Cardiac muscle cell (in vitro differentiated cells and primary cell): ENCODE measurements at regions not wholly inside any gene's neighbourhood (a gene's known extent, or its start where the extent isn't known, plus 50 kb on each side); places are given as distances from the start of the nearest gene placed in this dataset.

Experiments
- DNase-seq, 2 donors: peaks; one replicate each; pipeline versions ENCODE4 v3.0.0 to v3.0.0-alpha.2; 2010 to 2017; ENCODE audit warnings: low read depth in 1 of 2, low spot score in 1 of 2
- H3K27ac ChIP-seq: fragments of 200-600 bp; sonication (generic); 2 replicates; pipeline ENCODE4 v1.5.1; 2016
- H3K27me3 ChIP-seq: fragments of 200-600 bp; sonication (generic); 2 replicates; pipeline ENCODE4 v1.6.0; 2016; ENCODE audit warnings: control low read depth
- H3K36me3 ChIP-seq: fragments of 200-600 bp; sonication (generic); 2 replicates; pipeline ENCODE4 v1.5.1; 2016; ENCODE audit warnings: control low read depth
- H3K4me1 ChIP-seq: fragments of 200-600 bp; sonication (generic); 2 replicates; pipeline ENCODE4 v1.8.1; 2017; ENCODE audit warnings: low read depth, mild to moderate bottlenecking, mixed run types
- H3K4me3 ChIP-seq: fragments of 200-600 bp; sonication (generic); 2 replicates; pipeline ENCODE4 v1.5.1; 2016; ENCODE audit warnings: mild to moderate bottlenecking
- H3K9me3 ChIP-seq: fragments of 200-600 bp; sonication (generic); 2 replicates; pipeline ENCODE4 v1.5.1; 2017; ENCODE audit warnings: low read depth, mild to moderate bottlenecking, control low read depth
- TF ChIP-seq, protein P1 (sequence below): IDR thresholded peaks from 2 replicates; pipeline ENCODE4 v1.5.1; 2012; ENCODE audit warnings: low read depth, mild to moderate bottlenecking, low read length

DNA sequence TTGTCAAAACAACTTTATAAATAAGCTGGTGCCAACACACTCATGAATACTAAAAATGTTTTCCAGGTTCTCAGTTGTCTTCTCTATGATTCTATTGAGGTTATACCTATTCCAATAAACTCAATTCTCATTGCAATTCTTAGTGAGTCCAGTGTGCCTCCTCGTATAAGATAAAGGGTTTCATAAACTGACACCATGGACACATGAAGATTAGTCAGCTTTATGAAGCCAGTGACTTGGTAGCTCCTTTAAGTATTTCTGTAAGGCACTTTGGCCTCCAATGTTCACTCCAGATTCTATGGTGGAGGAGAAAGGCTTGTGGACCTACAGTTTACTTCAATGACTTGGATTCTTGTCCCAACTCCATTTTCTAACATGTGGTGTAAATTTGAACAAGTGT lies 521.3 kb upstream of the JARID2 start:
- H3K36me3 ChIP-seq: no peaks in the 10 kb centered on the region
- no peaks in the 10 kb centered on the region for H3K27me3 ChIP-seq
- no peak overlapping the region for H3K4me3 ChIP-seq
- peaks cover 26% of the 10 kb centered on the region for H3K4me1 ChIP-seq
- H3K27ac ChIP-seq: no peak overlapping the region
- H3K9me3 ChIP-seq: no peaks in the 10 kb centered on the region
- TF ChIP-seq, protein P1, sequence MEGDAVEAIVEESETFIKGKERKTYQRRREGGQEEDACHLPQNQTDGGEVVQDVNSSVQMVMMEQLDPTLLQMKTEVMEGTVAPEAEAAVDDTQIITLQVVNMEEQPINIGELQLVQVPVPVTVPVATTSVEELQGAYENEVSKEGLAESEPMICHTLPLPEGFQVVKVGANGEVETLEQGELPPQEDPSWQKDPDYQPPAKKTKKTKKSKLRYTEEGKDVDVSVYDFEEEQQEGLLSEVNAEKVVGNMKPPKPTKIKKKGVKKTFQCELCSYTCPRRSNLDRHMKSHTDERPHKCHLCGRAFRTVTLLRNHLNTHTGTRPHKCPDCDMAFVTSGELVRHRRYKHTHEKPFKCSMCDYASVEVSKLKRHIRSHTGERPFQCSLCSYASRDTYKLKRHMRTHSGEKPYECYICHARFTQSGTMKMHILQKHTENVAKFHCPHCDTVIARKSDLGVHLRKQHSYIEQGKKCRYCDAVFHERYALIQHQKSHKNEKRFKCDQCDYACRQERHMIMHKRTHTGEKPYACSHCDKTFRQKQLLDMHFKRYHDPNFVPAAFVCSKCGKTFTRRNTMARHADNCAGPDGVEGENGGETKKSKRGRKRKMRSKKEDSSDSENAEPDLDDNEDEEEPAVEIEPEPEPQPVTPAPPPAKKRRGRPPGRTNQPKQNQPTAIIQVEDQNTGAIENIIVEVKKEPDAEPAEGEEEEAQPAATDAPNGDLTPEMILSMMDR: no peak
- DNase-seq: no peak

DNA sequence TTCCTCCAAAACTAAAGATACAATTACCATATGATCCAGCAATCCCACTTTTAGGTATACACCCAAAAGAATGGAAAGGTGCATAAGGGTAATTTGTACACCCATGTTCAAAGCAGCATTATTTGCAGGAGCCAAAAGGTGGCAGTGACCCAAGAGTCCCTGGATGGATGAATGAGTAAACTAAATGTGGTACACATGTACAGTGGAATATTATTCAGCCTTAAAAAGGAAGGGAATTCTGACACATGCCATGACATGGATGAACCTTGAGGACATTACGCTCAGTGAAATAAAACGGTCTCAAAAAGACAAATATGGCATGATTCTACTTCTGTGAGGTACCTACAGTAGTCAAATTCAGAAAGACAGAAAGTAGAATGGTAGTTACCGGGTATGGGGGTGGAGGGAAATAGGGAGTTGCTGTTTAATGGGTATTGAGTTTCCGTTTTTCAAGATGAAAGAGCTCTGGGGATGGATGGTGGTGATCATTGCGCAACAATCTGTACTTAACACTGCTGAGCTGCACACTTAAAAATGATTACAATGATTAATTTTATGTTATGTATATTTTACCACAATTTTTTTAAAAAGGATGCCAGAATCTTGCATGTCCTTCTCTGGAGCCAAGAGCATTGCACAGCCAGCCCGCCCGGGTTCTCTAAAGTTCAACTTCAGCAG lies 518.9 kb upstream of the JARID2 start:
- Histone ChIP-seq H3K27ac (no peak overlapping the region), H3K4me1 (peaks cover 3% of the 10 kb centered on the region), H3K36me3 (no peaks in the 10 kb centered on the region), H3K27me3 (no peaks in the 10 kb centered on the region), H3K4me3 (no peak overlapping the region), H3K9me3 (no peaks in the 10 kb centered on the region)
- TF ChIP-seq, protein P1: no peak
- DNase-seq: no peak

DNA sequence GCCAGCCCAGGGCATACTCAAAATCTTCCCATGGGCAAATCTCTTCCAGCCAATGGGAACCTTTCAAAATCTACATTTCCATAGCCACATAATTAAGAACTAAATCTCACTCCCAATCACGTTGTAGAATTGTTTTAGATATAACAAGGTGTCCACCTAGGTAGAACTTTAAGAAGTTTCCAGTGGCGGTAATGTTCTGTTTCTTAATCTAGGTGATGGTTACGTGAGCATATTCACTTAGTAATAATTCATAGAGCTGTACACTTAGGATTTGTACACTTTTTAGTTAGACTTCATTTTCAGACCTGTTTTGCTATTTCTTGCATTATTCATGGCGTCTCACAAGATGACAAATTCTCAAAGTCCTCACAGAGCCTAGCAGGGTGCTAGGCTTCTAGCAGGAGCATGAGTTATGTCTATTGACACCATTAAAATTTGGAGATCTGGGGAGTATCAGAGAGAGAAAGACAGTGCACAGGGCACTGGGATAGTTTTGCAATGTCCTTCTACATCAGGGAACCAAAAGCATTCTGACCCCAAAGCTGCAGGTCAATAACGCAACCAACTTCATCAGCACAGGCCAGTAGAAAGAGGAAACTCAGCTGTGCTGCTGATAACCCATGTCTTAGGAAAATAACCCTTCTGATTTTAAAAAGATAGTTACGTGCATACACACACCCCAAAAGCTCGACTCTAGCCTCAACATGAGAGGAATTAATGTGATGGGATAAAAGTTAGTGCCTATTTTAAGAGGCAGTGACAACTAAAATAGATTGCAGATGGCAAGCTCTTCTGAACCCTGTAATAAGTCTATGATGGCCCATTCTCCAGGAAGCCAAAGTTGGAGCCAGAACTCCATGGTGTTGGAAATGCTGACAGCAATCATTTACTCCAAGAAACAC lies 518.1 kb upstream of the JARID2 start:
- H3K27ac ChIP-seq: no peak overlapping the region
- no peak overlapping the region for H3K4me3 ChIP-seq
- TF ChIP-seq, protein P1: no peak
- peaks cover 3% of the 10 kb centered on the region for H3K4me1 ChIP-seq
- no peak for DNase-seq
- no peaks in the 10 kb centered on the region for H3K27me3 ChIP-seq
- H3K36me3 ChIP-seq: no peaks in the 10 kb centered on the region
- H3K9me3 ChIP-seq: no peaks in the 10 kb centered on the region

DNA sequence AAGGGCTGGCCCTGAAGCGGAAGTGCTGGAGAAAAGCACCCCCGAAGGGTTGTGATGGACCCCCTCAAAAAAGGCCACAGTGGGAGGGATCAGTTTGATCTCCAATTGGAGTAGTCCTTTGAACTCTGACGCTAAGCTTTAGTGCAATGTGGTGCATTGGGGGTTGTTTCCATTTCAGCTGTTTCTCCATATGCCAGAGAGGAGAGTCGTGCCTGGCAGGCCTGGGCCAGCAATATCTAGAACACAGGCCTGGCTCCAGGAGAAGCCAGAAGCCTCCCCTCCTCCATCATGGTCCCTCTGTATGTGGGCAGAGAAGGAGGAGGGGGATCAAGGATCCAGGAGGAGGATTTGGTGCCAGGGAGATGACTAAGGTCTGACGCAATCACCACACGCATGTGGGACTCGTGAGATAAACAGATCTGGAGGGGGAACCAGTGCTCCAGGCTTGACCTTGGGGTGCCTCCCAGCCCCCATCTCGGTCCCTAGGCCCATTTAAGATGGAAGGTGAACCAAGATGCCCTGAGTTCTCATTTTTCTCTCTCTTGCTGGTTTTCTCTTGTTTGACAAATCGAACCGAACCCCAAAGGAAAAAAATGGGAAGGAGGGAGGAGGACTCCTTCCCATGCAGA lies 517.4 kb upstream of the JARID2 start:
- Histone ChIP-seq H3K36me3 (no peaks in the 10 kb centered on the region), H3K4me1 (peaks cover 3% of the 10 kb centered on the region), H3K4me3 (no peak overlapping the region), H3K9me3 (no peaks in the 10 kb centered on the region), H3K27me3 (no peaks in the 10 kb centered on the region), H3K27ac (no peak overlapping the region)
- peak in 1 of 2 donors; percentile 82 for DNase-seq
- TF ChIP-seq, protein P1: no peak

DNA sequence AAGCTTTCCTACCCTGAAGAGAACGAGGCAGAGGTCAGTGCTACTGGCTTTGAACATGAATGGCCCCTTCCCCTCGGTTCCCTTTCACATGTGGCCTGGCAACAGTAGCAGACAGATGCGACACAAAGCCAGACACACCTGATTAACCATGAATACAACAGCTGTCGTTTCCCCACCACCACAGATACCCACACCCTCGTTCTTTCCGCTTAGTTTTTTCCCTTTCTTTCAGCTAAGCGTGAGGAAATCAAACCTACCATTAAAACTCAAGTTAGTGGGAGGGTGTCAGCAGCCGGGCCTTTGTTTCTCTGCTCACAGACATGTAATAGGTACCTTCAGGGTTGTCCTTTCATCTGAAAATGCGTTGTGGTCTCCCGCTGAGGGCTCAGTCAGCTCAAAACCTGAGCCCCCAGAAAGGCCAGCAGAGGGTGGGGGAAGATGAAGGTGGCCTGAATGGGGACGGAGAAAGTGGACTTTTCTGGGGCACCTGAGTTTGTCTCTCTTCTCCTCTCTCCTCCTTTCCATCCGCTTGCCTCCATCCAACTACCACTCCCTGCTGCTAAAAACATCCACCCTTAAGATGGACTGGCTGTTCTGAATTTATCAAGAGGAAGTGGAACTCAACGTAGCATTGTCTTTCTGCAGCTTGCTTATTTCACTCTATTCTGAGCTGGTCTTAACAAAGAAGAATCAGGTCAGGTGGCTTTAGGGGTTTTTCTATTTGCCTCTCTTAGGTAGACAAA lies 516.6 kb upstream of the JARID2 start:
- H3K4me3 ChIP-seq: no peak overlapping the region
- peaks cover 3% of the 10 kb centered on the region for H3K4me1 ChIP-seq
- TF ChIP-seq, protein P1: no peak
- DNase-seq: no peak
- no peak overlapping the region for H3K27ac ChIP-seq
- no peaks in the 10 kb centered on the region for H3K27me3 ChIP-seq
- no peaks in the 10 kb centered on the region for H3K36me3 ChIP-seq
- no peaks in the 10 kb centered on the region for H3K9me3 ChIP-seq
